Activated CD8-positive, alpha-beta memory T cell treated with anti-CD3 and anti-CD28 coated beads for 36 hours (primary cell): ENCODE measurements at regions not wholly inside any gene's neighbourhood (a gene's known extent, or its start where the extent isn't known, plus 50 kb on each side); places are given as distances from the start of the nearest gene placed in this dataset.
"Not testable (repeated sequence)": the region's sequence is repeated elsewhere in the genome, so short reads cannot be mapped to it uniquely, and the experiment has no call there.

Source experiments
- CTCF ChIA-PET: fragments of 350-600 bp; sonication (Branson Sonifier 250); formaldehyde crosslinking; loops from one replicate; lab custom pipeline; 2021; ENCODE audit warnings: antibody characterized with exemption; lab: Charles Lee
- POLR2A ChIA-PET: fragments of 350-600 bp; sonication (Branson Sonifier 250); formaldehyde crosslinking; loops from one replicate; lab custom pipeline; 2021; ENCODE audit warnings: antibody characterized with exemption; lab: Charles Lee

DNA sequence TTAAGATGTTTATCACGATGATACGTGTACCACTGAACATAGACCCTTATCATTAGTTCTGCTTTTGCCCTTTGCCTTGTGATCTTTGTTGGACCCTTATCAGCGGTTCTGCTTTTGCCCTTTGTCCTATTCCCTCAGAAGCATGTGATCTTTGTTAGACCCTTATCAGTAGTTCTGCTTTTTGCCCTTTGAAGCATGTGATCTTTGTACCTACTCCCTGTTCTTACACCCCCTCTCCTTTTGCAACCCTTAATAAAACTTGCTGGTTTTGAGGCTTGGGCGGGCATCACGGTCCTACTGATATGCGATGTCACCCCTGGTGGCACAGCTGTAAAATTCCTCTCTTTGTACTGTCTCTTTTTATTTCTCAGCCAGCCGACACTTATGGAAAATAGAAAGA, 117.0 kb downstream of the SDHAF3 start:
- CTCF ChIA-PET, POLR2A ChIA-PET: not testable (repeated sequence)

- CTCF ChIA-PET, result no interaction called here
- POLR2A ChIA-PET, result no interaction called here
Measured at GRCh38 chr7:97246317-97246716, 128.8 kb downstream of the SDHAF3 start.

DNA sequence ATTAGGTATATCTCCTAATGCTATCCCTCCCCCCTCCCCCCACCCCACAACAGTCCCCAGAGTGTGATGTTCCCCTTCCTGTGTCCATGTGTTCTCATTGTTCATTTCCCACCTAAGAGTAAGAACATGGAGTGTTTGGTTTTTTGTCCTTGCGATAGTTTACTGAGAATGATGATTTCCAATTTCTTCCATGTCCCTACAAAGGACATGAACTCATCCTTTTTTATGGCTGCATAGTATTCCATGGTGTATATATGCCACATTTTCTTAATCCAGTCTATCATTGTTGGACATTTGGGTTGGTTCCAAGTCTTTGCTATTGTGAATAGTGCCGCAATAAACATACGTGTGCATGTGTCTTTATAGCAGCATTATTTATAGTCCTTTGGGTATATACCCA, 140.7 kb downstream of the SDHAF3 start:
- CTCF ChIA-PET, POLR2A ChIA-PET: not testable (repeated sequence)

DNA sequence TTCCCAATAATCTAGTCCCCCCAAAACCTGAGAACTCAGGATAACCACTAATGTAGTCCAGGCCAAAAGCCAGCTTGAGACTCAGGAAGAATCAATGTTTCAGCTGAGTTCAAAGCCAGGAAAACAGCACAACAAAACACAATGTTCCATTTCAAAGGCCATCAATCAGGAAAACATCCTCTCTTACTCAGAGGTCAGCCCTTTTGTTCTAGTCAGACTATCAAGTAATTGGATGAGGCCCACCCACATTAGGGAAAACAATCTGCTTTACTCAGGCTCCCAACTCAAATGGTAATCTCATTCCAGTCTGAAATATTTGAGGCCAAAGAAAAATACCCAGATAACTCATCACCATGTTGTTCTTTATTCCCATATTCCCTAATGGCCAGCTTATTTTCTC, 152.2 kb downstream of the SDHAF3 start:
- ChIA-PET CTCF (no interaction called here), POLR2A (no interaction called here)

- ChIA-PET CTCF (interaction anchor here (0.6 kb wide), 1 partner anchor 114 kb away, joined by 5 read pairs; no protein-coding TSS in a partner anchor), POLR2A (no interaction called here)
Measured at GRCh38 chr7:97270280-97270679, 152.8 kb downstream of the SDHAF3 start.

GRCh38 chr7:97271619-97272018, 154.1 kb downstream of the SDHAF3 start:
- CTCF ChIA-PET, result no interaction called here
- POLR2A ChIA-PET, result no interaction called here

- CTCF ChIA-PET, result no interaction called here
Measured at GRCh38 chr7:97272237-97272975, 154.9 kb downstream of the SDHAF3 start.

GRCh38 chr7:97275475-97275874, 158.0 kb downstream of the SDHAF3 start:
- ChIA-PET CTCF (no interaction called here), POLR2A (no interaction called here)

More at GRCh38 chr7:97272237-97272975, 154.9 kb downstream of the SDHAF3 start:
- POLR2A ChIA-PET, result no interaction called here

DNA sequence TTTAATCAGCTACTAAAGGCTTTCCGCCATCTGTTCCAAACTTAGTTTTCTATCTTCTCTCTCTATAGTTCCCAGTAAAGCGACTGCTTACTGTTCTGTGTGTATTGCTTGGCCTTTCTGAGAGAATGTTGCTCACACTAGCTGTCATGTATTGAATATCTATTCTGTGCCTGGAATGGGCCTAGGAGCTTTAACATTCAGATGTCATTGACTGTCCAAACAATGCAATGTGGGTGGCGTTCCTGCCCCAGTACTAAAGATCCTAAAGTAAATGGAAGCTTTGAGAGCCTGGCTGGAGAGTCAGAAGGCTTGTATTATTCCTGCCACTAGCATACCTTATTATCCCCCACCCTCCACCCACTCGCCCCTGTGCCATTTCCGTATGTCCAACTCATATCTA, 163.5 kb downstream of the SDHAF3 start:
- CTCF ChIA-PET, result no interaction called here
- POLR2A ChIA-PET, result no interaction called here

DNA sequence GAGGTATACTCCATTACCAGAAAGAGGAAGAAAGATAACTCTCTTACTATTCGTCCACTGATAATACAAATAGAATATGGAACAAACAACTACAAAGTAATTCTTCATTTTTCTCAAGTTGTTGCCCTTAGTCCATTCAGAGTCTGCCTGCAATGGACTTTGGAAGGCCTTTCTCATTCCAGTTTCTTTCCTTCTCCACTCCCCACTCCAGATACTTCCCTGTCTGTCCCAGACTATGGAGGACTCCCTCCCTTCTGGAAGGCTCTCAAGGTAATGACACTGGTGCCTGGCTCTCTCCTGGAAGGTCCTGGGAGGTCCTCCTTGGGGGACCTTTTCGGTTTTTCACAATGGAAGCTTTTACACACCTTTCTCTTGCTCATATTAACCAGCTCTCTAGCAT, 167.8 kb downstream of the SDHAF3 start:
- POLR2A ChIA-PET, result no interaction called here
- CTCF ChIA-PET, result no interaction called here

GRCh38 chr7:97293031-97293430, 175.5 kb downstream of the SDHAF3 start:
- CTCF ChIA-PET, result no interaction called here

DNA sequence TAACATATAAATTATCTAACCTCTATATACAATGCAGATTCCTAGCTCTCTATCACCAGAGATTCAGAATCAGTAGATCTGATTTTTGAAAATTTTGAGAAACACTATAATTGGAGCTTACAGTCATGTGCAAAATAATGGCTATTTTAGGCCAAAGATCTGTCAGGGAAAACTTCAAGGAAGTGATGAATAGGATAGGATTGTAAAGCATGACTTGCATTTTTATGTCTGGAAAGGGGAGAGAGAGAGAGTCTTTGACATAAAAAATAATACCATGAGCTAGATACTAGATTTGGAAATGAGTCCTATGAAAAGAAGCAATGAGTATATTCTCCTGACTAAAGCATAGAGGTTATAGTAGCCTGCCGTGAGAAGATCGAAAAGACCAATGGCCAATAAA, 181.1 kb downstream of the SDHAF3 start:
- ChIA-PET CTCF (no interaction called here), POLR2A (no interaction called here)

More at GRCh38 chr7:97293031-97293430, 175.5 kb downstream of the SDHAF3 start:
- POLR2A ChIA-PET, result no interaction called here

DNA sequence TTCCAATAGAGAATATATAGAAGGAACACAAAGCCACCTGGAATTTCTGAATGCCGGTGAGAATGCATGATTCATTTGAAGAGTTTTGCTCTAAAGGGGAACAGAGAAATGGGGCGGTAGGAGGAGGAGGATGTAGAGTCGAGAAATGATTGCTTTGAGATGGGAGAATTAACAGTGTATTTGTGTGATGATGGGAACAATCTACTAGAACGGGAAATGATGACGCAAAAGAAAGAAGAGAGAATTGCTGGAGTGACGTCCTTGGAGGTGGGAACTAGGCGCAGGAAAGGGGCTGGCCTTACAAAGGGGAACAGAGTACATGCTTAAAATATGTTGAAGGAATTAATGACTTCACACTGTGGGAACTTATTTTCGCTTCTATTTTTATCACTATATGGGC, 188.1 kb downstream of the SDHAF3 start:
- POLR2A ChIA-PET, result no interaction called here
- CTCF ChIA-PET, result no interaction called here

DNA sequence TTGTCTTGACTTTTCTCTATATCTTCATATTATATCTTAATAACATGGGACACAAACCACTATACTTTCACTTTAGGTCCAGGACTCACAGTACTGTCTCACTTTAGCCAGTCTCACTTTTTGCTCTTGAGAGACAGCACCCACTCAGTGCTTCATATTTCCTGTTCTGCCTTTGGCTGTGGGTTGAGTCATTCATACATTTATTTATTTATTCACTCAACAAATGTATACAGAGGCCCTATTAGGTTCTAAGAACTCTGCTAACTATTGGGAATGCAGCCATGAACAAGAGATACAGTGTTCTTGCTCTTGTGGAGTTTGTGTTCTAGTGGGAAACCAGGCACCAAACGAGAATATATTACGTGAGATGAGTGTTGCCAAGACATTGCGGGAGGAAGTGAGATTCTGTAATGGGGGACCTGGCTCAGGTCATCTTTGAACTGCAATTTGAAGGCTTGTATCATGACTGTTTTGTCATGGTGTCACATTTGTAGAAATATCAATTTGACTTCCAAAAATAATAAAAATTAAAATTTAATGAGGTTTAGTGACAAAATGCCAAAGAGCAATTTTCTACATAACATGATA, 190.1 kb downstream of the SDHAF3 start:
- CTCF ChIA-PET, result no interaction called here
- POLR2A ChIA-PET, result no interaction called here

DNA sequence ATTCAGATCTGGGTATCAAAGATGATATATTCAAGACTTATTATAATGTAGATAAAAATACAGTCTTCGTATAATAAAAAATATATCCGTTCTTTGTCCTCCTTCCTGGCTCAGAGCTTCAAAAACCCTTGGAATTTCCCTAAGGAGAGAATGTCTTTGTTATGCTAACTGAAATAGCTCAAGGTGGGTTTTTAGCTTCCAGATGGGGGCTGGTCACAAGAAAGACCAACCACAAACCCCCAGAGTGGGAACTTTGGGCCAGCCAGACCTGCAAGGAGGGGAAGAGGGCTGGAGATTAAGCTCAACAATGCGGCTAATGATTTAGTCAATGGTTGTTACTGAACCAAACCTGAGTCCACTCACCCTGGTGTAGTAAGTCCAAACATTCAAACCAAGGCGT, 196.4 kb downstream of the SDHAF3 start:
- ChIA-PET POLR2A (no interaction called here), CTCF (no interaction called here)

GRCh38 chr7:97317575-97317974, 200.1 kb downstream of the SDHAF3 start:
- ChIA-PET POLR2A (no interaction called here), CTCF (no interaction called here)

- POLR2A ChIA-PET, CTCF ChIA-PET: not testable (repeated sequence)
Measured at GRCh38 chr7:97329871-97330270, 212.4 kb downstream of the SDHAF3 start.

GRCh38 chr7:97337849-97338248, 220.4 kb downstream of the SDHAF3 start:
- CTCF ChIA-PET, result no interaction called here
- POLR2A ChIA-PET, result no interaction called here

DNA sequence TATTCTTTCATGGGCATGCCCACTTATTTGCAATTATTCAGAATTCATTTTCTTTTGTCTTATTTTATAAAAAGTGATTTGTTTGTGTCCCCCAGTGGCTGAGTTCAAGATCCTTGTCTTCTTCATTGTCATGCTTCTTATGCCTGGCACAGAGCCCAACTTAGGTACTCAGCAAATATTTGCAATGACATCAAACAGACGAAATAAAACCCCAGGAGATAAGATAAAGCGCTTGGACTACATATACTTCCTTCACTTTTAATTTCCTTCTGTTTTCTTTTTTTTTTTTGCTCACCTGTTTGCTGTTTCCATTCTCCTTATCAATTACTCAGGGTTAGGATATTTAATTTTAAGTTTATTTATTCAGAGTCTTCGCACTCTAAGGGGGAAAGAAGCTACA, 225.0 kb downstream of the SDHAF3 start:
- ChIA-PET POLR2A (no interaction called here), CTCF (no interaction called here)

GRCh38 chr7:97346349-97346748, 228.9 kb downstream of the SDHAF3 start:
- POLR2A ChIA-PET, result no interaction called here

GRCh38 chr7:97351488-97351887, 234.0 kb downstream of the SDHAF3 start:
- CTCF ChIA-PET, result no interaction called here
- POLR2A ChIA-PET, result no interaction called here

More at GRCh38 chr7:97346349-97346748, 228.9 kb downstream of the SDHAF3 start:
- CTCF ChIA-PET, result no interaction called here
